NAMALWA (cell line): ENCODE measurements at regions not wholly inside any gene's neighbourhood (a gene's known extent, or its start where the extent isn't known, plus 50 kb on each side); places are given as distances from the start of the nearest gene placed in this dataset.
"Not testable (repeated sequence)": the region's sequence is repeated elsewhere in the genome, so short reads cannot be mapped to it uniquely, and the experiment has no call there.

ENCODE experiments used
- DNase-seq: peaks from one replicate; pipeline ENCODE4 v3.0.0-alpha.2; 2015; ENCODE audit warnings: low spot score

DNA sequence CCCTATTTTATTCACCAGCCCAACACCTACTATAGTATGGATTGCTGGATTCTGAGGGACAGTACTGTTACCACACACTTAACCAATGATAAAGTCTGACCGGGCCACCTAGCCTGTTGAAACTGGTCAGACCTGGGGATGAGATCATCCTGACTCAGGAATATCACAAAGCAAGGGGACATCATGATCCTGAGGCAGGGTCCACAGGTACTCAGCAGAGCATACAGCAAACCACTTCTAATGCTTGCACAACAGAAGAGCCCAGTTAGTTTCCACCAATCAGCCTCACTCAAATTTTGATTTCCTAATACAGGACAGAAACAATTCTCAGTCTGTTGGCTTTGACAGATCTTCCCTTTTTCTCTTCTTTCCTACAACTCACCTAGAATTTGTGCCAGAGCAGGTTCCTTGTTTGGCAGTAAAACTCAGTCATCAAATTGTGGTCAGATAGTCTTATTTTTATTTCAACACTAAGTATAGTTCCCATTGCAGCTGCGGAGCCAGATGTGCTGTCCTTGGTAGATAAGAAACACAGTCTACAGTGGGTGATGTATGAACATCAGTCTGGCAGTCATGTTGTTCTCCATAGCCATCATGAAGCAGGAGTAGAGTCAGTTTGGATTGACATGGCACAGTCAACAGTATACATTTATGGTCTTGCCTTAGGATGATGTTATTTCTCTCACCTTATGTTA lies 90.1 kb upstream of the PRR23C start:
- DNase-seq = no peak

GRCh38 chr3:139135657-139136056 lies 91.0 kb upstream of the PRR23C start:
- DNase-seq = no peak

- no peak for DNase-seq
These were observed 91.9 kb upstream of the PRR23C start for GRCh38 chr3:139136469-139137202.

- no peak for DNase-seq
These were observed 95.9 kb upstream of the PRR23C start for GRCh38 chr3:139140553-139140952.

DNA sequence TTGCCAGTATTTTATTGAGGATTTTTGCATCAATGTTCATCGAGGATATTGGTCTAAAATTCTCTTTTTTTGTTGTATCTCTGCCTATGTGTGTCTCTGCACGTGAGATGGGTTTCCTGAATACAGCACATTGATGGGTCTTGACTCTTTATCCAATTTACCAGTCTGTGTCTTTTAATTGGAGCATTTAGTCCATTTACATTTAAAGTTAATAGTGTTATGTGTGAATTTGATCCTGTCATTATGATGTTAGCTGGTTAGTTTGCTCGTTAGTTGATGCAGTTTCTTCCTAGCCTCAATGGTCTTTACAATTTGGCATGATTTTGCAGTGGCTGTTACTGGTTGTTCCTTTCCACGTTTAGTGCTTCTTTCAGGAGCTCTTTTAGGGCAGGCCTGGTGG lies 101.3 kb upstream of the PRR23C start:
- not testable (repeated sequence) for DNase-seq

DNA sequence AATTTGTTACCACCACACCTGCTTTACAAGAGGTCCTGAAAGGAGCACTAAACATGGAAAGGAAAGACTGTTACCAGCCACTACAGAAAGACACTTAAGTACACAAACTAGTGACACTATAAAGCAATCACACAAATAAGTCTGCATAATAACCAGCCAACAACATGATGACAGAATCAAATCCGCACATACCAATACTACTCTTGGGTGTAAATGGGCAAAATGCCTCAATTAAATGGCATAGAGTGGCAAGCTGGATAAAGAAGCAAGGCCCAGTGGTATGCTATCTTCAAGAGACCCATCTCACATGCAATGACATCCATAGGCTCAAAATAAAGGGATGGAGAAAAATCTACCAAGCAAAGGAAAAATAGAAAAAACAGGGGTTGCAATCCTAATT lies 106.8 kb upstream of the PRR23C start:
- no peak for DNase-seq

GRCh38 chr3:139153434-139153833 lies 108.7 kb upstream of the PRR23C start:
- DNase-seq = not testable (repeated sequence)

DNA sequence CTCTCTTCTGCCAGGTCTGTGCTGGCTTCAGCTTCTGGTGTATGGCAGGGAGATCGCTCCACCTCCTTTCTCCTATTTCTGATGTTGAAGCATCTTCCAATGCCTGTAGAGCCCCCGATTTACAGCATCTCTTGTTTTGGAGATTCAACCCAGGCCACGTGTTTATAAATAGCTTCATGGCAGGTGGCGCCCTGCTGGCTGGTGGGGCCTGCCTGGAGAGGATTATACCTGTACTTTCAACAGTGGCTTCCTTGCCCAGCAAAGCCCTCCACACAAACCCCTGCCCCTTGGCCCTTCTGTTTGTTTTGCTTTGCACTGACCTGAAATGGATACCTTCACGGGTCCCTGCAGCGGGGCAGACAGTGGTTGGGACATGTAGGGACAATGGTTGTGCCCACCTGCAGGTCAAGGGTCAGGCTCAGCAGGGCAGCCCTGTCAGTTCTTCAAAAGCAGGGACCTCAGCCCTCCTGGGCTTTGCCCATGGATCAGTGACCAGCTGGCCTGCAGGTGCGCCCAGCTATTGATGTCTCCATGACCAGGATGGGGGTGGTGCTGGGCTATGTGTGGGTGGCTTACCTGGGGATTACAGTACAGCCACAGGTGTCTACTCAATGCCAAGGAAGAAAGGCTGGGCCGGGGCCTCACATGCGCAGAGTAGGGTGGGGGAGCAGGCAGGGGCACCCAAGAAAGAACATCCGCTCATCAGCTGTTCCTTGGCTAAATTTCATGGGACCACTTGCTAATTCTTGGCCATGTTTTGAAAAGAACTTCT lies 112.7 kb upstream of the PRR23C start:
- no peak for DNase-seq

GRCh38 chr3:139159356-139159755 lies 114.7 kb upstream of the PRR23C start:
- no peak for DNase-seq

- no peak for DNase-seq
These were observed 128.8 kb upstream of the PRR23C start for GRCh38 chr3:139173372-139174108.

GRCh38 chr3:139180489-139180888 lies 135.8 kb upstream of the PRR23C start:
- DNase-seq = no peak

- DNase-seq = no peak
These were observed 137.5 kb upstream of the PRR23C start for GRCh38 chr3:139182143-139182542.

DNA sequence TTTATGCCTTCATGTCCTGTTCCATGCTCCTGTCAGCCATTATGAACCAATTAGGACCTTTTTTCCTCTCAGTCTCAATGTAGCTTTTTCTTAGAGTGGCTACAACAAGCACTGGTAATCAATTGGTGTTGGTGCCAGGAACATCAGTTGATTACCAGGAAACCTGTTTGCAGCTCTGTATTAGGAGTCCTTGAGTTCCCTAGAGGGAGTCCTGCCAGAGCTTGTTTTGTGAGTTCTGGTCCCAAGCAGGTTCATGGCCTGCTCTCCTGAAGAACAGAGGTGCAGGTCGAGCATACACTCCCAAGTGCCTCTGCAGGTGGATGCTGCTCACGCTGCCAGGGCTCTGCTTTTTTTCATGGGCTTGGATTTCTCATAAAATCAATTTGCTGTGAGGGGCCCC lies 137.9 kb upstream of the PRR23C start:
- DNase-seq = no peak

- no peak for DNase-seq
These were observed 140.8 kb upstream of the PRR23C start for GRCh38 chr3:139185527-139185926.

DNA sequence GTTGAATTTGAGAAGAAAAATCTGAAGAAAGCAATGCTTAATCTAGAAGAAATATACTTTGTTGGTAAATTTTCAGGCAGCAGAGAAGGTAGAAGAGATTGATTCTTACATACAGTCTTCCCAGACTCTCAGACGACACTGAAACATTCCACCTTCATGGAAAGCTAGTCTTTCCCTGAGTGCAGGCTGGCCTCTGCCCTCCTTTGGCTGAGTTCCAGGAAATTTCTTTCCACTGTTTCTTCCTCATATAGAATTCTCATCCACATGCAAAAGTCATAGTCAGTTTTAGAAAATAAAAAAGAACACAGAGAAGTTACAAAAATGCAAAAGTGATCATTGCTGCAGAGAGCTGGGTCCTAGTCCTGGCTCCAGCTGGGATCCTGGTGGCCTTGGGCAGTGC lies 142.5 kb upstream of the PRR23C start:
- no peak for DNase-seq

- peak; percentile 6 for DNase-seq
These were observed 143.0 kb upstream of the PRR23C start for GRCh38 chr3:139187648-139188047.

- DNase-seq = no peak
These were observed 145.3 kb upstream of the PRR23C start for GRCh38 chr3:139189943-139190342.

- not testable (repeated sequence) for DNase-seq
These were observed 149.4 kb upstream of the MRPS22 start for GRCh38 chr3:139194421-139194820.

DNA sequence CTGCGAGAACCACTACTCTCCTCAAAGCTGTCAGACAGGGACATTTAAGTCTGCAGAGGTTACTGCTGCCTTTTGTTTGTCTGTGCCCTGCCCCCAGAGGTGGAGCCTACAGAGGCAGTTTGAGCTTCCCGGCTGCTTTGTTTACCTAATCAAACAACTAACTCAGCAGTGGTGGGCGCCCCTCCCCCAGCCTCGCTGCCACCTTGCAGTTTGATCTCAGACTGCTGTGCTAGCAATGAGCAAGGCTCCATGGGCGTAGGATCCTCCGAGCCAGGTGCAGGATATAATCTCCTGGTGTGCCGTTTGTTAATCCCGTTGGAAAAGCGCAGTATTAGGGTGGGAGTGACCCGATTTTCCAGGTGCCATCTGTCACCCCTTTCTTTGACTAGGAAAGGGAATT lies 147.7 kb upstream of the MRPS22 start:
- not testable (repeated sequence) for DNase-seq

DNA sequence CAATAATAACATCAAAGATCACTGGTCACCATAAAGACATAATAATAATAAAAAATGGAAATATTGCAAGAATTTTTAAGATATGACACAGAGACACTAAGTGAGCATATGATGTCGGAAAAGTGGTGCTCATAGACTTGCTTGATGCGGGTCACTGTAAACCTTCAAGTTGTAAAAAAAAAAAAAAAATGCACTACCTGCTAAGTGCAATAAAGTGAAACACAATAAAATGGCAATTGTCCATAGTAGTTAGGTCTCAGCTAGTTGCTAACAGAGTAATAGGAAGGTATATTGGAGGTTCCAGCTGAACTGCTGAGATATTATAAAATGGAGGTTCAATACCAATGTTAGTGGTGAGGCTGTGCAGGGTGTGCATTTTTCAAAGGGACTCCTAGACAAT lies 146.6 kb upstream of the MRPS22 start:
- DNase-seq = no peak

GRCh38 chr3:139198186-139198585 lies 145.6 kb upstream of the MRPS22 start:
- no peak for DNase-seq

DNA sequence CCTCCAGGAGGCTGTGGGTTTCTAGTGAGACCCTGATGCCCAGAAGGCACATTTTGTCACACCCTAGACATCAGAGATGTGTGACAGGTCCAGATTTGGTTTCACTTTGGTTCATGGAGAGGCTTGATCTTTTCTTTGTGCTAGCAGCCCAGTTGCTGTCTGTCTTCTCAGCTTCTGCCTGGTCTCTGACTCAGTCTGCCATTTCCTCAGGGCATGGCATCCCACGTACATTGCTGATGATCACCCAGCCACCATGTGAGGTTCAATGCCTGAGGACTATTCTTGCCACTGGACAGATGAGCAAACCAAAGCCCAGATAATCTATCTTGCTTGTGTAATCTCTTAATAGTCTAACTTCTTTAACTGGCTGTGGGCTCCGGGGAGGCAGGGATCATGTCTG lies 144.9 kb upstream of the MRPS22 start:
- no peak for DNase-seq
